ENCODE measurements at regions not wholly inside any gene's neighbourhood (a gene's known extent, or its start where the extent isn't known, plus 50 kb on each side); places are given as distances from the start of the nearest gene placed in this dataset.

DNA sequence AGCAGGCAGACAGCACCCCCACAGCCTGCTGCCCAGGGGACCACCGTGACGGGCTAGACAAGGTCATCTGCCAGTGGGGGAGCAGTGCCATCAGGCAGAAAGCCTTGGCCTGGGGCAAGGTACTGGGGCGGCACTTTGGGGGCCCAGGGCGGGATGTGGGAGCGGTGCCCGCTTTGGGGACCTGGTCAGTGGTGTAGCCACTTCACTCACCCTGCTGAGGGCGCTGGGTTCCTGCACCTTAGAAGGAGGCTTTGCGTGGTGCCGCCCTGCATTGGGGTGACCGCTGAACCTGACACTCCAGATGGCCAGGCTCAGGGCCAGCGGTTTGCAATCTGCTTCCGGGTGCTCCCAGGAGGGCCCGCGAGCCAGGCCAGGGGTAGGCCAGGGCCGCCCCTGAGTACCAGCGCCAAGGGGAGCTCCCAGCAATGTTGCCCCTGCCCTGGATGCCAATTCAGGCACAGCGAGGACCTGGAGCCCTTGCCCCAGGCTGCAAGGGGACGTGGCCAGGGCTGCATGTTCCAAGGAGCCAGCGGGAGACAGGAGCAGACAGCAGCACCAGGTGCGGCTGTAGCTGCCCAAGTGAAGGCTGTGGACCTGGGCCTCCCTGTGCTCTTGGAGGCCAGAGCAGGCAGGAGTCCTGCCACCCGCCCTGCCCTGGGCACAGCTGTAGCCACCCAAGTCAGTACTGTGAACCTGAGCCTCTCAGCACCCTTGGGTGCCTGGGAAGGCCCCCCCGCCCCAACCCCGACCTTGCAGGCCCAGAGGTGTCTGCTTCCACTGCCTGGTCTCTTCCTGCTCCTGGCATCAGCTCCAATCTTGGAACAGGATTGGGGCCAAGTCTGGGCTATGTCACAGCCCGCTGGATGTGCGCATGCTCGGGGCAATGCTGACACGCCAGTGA is 550.7 kb downstream of the SLC6A15 start:
- no peak for DNase-seq

DNA sequence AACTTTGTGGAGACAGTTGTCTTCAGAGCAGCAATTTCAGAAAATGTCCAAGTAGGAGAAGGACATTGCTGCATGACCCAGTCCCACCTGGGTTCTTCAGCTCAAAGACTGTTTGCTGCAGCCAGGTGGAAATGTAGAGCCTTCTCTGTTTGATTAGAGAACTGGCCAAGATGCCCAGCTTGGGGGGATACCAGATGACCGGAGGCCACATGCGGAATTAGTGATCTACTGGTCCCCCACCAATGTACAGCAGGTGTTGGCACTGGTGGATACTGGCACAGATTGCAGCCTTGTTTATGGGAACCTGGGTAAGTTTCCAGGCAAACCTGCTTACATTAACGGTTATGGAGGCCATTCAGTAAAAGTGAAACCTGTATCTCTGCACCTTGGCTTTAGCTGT is 555.3 kb downstream of the SLC6A15 start:
- DNase-seq: no peak

DNA sequence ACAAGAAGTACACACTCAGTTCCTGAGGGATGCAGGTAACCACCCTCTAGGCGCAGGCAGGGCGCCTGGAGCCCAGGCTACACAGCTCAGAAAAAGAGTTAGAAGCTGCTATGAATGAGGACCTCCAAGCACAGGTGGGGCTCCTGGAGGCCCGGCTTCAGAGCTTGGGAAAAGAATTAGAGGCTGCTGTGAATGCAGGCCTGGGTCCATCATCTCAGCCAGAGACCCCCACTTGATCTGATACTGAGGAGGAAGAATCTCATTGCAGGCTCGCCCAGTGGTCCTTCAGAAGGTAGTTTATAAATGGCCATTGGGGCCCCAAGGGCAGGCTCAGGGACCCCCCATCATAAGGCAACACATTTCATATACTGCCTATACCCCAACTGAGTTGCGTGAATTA is 556.4 kb downstream of the SLC6A15 start:
- DNase-seq: no peak

DNA sequence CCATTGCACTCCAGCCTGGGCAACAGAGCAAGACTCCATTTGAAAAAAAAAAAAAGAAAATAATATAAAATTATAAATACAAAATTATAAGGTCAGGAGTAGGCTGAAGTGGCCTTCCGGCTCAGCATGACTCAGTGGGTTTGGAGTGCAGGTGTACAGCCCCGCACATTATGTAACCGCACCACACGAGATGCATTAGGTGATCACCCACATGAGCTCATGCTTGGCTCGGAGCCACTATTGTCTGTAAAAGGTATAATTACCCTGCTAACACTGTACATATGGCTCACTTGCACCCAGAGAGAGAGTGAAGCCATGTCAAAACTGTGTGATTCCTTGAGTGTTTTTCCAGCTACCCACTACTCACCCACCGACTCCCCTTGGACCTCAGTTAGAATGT is 557.0 kb downstream of the SLC6A15 start:
- no peak for DNase-seq

DNA sequence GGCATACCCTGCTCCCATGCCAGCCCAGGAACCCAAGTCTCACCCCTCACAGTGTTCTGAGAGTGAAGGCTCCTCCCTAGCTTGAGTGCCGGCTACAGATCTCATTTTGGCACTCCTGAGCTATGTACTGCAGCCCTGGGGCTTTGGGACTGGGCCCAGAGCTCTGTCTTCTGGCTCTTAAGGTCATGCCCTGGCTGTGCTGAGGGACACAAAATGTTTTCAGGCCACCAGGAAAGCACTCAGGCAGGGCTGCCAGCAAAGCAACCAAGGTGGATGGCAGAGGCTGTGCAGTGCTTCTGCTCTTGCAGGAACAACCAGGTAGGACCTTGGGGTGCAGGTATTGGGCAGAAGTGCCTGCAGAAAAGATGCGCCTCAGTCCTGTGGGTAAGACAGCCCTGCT is 564.0 kb downstream of the SLC6A15 start:
- DNase-seq: no peak

DNA sequence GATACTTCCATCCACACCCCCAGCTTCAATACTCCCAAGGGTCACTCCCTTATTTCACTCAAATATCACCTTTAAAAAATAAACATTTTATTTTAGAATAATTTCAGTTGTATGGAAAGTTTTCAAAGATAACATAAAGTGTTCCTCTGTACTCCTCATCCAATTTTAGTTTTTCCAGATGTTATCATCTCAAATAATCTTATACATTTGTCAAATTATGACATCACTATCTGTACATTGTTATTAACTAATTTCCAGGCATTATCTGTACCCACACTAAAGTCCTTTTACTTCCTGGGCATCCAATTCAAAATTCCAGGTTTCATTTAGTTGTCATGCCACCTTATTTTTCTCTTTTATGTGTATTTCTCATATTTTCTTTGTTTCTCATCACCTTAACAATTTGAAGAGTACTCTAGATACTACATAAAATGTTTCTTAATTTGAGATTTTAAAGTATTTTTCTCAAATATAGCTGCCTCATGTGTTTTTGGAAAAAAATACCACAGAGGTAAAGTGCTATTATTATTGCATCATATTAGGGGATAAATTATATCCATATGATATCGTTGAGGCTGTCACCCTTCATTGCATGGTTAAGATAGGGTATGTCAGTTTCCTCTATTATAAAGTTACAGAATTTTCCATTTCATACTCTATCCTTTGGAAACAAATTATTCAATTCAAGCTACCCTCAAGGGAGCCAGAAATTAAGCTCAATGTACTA is 571.0 kb downstream of the SLC6A15 start:
- no peak for DNase-seq

DNA sequence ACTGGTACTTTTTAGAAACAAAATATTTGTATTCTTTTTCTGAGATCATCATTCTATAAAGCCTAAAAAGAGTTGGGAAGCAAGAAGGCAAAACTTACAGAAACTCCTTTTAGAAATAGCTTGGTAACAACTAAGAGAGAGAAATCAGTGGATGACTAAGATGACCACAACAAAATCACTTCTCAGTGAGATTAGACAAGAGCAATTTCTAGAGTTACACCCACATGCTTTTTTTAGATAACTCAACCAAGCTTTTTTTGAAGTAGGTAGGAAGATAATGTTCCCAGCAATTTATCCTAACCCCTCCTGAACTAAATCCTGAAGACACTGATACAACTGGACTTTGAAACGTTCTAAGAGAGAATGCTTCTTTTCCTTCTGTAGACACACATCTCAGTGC is 576.4 kb downstream of the SLC6A15 start:
- no peak for DNase-seq

DNA sequence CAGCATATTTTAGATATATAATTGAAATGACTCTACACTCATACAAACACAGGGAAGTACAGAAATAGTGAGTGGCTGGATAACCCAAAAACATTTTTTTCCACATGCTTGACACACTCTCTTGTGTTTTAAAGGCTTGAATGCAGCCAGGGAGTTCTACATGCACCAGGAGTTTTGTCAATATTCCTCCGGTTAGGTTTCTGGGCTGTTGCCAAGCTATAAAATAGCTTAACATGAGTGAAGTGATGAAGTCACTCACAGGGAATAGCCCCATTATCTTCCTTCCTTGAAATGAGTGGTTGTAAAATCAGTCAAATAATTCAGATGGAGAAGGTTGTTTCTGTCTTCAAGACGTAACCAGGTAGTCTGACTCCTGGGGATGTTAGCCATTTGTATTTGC is 582.7 kb downstream of the SLC6A15 start:
- DNase-seq: no peak

DNA sequence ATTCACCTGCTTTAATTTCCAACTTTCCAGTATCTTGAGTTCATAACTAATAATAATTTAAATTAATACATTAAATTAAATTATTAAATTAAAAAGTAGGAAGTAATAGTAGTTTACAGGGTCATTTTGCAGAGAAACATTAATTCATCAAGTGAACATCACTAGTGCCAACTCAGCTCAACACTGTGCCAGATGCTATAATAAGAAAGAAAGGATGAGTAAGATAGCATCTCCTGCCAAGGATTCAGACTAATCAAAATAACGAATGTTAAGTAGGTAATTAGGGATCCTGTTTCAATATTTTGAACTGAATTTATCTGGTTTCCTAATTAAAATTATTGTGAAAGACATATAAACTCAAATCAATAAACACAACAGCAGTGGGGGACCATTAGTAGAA is 596.7 kb downstream of the SLC6A15 start:
- no peak for DNase-seq

DNA sequence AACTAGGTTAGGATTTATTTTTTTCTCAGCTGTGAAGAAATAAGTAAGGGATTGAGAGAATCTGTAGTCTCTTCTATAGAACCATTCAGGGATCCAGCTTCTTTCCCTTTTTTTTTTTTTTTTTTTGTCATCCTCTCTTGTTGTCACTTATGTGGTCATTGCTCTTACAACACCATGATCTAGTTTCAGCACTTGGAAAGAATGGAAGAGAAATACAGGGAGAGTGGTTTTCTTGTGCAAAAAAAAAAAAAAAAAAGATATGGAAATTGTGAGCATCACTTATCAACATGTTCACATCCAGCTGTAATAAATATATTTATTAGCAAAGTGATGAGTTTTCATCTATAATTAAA is 599.3 kb downstream of the SLC6A15 start:
- no peak for DNase-seq

DNA sequence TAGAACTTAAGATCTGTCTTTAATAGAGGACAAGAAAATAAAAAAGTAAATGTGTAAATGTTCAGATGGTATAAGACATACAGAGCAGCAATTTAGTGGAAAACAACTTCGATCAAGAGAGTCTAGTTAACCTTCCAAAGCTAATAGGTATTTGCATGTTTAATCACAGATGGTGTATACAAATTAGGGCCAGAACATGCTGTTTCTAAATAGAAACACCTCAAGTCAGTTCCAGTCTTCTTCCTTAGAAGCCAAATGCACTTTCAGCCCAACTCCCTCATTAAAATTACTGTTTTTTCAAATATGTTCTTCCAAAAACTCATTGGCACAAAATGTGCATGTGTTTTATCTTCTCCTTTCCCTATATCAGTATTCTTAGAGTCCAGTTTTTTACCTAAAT is 604.4 kb downstream of the SLC6A15 start:
- DNase-seq: no peak

DNA sequence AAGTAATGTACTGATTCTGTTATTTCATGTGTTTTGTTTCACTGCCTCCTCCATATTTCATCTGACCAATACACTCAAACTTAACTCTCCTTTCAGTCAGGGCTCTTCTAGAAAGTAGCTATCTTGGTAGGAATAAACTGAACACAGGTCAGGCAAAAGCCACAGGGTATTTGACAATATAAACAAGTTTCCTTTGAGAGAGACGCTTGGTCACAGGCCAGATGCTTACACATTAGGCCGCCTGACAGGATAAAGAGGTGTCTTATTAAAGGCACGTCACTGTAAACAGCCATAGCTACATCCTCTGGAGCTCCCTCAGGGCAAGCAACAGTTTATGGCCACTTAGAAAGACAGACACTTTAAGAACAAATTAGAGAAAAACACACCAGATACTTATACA is 607.5 kb downstream of the SLC6A15 start:
- DNase-seq: no peak

DNA sequence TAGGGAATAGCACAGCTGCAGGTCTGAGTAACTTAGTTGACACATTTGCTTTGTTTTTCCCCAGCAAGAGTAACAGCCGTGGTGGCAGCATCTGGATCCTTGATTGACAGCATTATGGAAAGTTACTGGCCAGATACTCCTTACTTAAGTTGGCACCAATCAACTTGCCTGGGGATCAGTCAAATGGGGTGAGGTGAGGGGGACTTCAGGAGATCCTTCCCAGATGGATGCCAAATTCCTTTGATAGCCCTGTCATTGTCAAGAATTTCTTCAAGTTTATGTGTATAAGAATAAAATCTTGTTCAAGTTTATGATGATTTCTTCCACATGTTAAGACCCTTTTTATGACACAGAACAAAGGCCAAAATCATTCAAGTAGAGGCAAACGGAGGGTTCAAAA is 618.4 kb downstream of the SLC6A15 start:
- no peak for DNase-seq

DNA sequence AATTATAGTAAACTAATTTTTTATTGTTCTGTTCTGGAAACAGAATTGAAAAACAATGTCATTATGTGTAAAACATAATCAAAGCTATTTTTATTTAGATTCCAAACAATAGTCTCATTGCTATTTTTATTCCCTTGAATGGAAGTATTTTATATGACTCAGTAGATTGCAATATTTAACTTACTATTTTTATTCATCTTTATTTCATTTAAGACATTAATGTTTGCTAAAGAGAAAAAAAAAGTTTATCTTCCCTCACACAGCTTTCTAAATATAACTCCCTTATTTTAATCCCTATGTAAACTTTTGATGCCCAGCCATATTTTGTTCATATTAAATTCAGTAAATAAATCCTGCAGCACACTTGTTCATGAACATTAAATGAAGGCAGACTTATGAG is 622.4 kb downstream of the SLC6A15 start:
- DNase-seq: no peak

DNA sequence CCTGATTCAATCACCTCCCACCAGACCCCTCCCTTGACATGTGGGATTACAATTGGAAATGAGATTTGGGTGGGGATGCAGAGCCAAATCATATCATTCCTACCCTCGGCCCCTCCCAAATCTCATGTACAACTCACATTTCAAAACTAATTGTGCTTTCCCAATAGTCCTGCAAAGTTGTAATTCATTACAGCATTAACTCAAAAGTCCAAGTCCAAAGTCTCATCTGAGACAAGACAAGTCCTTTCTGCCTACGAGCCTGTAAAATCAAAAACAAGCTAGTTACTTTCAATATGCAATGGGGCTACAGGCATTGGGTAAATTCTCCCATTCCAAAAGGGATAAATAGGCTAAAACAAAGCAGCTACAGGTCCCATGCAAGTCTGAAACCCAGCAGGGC is 634.6 kb downstream of the SLC6A15 start:
- DNase-seq: no peak

DNA sequence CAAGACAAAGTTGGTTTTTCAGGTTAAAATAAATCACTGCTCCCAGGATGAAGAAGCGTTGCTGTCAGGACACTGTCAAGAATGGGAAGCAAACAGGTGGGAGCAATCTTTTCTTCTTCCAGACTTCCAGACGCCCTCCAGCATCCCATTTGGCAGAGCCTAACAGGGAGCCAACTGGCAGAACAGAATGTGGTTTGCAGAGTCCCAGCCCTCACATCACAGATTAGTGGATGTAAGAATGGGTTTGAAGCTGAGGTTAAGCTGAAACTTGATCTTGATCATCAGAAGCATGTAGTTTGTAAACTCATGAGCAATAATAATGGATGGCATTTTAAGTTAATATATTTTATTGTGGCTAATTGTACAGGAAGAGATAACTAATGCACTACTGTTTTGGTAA is 636.4 kb downstream of the SLC6A15 start:
- no peak for DNase-seq

DNA sequence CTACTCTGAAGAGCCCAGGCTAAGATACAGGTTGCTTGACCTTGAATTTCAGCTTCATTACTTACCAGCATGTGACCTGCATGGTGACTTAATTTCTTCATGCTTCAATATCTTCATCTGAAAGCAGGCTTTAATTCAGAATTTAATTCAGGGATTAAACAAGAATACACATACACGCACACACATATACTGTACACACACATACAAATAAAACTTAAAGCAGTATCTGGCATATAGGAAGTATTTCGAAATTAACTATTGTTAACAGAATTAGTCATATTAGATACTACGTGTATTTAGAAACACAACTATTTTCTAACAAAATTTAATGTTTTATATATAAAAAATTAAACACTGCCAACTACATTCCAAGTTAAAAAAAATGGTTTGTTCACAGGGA is 640.3 kb downstream of the SLC6A15 start:
- no peak for DNase-seq

DNA sequence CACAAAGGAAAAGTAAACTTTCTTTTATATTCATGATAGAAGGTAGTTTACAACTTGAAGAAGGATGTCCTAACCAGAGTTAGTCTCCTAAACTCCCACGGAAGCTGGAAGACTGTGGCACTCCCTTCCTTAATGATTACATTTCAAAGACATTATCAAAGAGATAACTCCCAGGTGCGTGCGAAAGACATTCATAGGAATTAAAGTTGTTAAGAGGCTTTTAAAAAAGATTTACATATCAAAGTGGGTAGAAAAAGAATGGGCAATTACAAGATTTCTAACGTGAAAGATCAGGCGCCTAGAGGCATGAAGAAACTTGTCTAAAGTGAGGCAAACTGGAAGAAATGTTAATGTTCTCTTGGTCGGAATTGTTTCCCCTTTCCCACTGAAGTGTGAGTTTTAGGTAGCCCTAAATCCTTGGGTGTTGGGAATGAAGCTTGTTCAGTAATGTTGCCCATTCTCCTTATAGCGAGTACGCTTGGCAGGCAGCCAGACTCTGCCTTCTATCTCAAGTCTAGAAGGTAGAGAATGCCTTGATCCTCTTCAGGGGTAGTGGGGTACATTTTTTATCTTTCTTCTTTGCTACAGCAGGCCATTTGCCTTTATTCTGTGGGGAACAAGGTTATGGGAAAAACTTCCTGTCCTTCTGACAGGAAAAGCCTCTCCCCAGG is 642.0 kb downstream of the SLC6A15 start:
- DNase-seq: no peak

DNA sequence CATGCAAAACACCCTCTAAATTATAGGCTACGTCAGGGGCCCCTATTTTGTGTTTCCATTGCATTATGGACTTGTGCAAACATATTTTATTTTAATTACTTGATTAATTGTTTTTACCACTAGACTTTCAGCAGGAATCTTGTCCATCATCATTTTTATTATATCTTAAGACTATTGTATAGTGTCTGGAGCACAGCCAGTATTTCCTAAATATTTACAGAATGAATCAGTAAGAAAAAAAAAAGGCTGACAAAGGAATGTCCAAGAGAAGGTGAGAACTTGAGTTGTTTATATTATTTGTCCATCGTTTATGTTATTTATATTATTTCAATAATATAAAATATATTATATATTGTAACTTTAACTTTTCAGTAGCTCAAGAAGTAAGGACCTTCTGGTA is 664.7 kb downstream of the SLC6A15 start:
- no peak for DNase-seq

DNA sequence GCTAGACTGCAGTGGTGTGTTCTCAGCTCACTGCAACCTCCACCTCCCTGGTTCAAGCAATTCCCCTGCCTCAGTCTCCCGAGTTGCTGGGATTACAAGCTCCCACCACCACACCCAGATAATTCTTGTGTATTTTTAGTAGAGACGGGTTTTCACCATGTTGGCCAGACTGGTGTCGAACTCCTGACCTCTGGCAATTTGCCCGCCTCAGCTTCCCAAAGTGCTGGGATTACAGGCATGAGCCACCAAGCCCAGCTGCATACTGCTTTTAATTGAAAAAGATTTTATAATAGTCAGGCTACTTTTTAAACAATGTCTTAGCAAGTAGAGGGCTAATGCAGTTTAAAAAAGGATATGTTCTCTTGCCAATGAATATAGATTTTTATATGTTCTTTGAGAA is 668.9 kb downstream of the SLC6A15 start:
- DNase-seq: no peak

DNA sequence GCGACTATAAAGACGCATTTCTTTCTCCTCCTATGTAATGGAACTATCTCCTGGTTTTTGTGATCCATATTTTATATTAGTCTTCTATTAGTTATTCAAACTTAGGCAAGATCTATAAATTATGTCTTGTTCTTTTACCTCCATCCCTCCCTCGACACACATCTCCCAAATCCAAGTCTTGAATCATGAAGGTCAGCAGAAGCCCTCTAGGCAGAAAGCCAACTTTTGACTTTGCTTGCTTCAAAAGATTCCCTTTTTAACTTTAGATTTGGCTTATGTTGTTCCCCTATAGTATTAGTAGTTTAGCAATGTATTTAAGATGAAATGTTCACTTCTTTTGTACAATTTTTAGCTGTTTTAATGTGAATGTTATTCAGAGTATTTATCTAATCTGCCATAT is 689.8 kb downstream of the SLC6A15 start:
- DNase-seq: no peak

DNA sequence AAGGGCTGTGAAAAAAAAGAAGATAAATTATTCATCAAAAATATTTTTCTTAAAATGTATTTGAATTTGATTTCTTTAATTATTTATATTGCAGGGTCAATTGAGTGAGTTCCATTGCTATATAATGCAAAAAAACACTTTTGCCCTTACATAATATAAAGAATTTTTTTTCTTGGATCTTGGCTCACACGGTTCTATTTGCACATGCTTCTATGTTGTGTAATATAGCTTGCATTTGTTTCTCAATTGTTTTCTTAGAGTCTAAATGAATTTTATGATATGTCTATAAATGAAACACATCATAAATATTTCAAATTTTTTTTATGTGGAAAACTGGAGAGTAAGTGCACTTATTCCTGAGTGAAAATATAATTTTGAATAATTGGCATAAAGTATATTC is 694.2 kb downstream of the SLC6A15 start:
- no peak for DNase-seq

DNA sequence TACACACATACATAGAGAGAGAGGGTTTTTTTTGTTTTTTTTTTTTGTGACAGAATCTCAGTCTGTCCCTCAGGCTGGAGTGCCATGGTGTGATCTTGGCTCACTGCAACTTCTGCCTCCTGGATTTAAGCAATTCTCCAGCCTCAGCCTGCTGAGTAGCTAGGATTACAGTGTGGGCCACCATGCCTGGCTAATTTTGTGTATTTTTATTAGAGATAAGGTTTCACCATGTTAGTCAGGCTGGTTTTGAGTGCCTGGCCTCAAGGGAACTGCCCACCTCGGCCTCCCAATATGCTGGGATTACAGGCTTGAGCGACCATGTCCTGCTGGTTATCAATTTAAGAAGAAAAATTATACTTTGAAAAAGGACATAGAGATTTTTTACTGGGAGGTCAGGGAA is 710.6 kb downstream of the SLC6A15 start:
- DNase-seq: no peak

DNA sequence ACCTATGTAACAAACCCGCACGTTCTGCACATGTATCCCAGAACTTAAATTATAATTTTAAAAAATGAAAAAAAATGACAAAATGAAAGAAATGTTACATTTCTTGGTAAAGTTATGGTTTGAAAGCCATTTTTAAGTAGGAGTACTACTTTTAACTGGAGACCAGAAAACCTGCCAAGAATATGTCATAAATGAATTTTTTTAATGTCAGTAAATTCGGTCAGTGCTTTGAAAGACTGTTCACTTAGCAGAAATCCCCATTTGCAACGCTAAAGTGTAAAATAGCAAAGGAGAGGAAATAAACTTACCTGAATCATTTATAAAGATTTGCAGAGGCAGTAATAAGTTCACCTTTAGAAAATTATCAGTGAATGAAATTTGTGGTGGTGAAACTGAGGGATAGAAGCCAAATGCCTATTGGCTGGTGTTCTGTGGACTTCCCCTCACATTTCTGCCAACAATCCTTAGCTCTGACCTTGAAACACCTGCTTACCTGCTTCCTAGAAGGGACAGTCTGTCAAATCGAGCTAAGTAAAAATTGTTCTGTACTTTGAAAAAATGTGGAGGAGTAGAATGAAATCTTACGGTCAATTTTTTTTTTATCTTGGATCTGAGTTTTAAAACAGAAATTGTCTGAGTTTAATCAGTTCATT is 714.2 kb downstream of the SLC6A15 start:
- no peak for DNase-seq
